ENCODE measurements at regions not wholly inside any gene's neighbourhood (a gene's known extent, or its start where the extent isn't known, plus 50 kb on each side); places are given as distances from the start of the nearest gene placed in this dataset.
A peak's percentile ranks its signal among the peaks of the same experiment; 100 is the strongest.

DNA sequence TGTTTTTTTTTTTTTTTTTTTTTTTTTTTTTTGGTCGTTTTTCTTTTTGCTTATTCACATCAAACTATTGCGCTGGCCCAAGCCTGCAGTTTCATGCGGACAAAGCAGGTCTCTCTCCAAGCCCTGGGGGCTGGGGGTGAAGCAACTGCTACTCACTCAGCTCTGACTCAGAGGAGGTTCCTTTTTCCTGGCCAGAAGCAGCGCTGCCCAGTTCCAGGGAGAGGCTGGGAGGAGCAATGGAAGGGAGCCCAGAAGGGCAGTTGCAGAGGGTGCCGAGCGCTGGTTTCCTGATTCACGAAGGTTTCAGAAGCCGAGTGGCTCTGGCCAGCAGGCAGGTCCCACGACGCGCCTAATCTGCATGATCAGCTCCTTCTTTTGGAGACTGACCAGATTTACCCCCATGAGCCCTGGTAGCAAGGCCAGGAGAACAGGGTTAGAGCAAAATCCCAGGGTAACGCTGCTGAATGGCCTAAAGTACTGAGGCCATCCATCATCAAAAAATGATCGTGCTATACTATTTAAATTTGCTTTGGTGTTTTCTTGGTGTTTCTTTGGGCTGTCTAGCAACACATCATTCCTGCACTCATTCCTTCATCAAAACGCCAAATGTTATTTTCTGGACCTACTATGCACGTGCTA lies 144.7 kb upstream of the SOX9 start:
- ChIA-PET CTCF (interaction anchor here (0.5 kb wide), 1 partner anchor 198 kb away, joined by 3 read pairs; no protein-coding TSS in a partner anchor), POLR2A (ENCODE audit: unreplicated experiment) (interaction anchor here (0.6 kb wide), 1 partner anchor 718 kb away, joined by 4 read pairs; no protein-coding TSS in a partner anchor)
- intact Hi-C loops (cut with micrococcal nuclease) = loop anchor here (1.0 to 5.0 kb wide), 6 partner anchors 56 to 411 kb away; no protein-coding TSS in a partner anchor
- peak; percentile 99 for DNase-seq
- H3K4me2 ChIP-seq (ENCODE audit: low read length) = peak overlapping the region; percentile 89
- peaks cover 26% of the 10 kb centered on the region for H3K4me1 ChIP-seq (ENCODE audit: insufficient read depth, low read length)
- no peaks in the 10 kb centered on the region for H3K27me3 ChIP-seq (ENCODE audit: low read length)
- peak overlapping the region; percentile 95 for H3K27ac ChIP-seq (ENCODE audit: low read length)
- peak overlapping the region; percentile 89 for H3K9ac ChIP-seq (ENCODE audit: low read length)
- no peaks in the 10 kb centered on the region for H3K9me2 ChIP-seq (replicated peaks; ENCODE audit: low read length)
- peak overlapping the region; percentile 71 for H2AFZ ChIP-seq (ENCODE audit: low read length)
- no TSS peak for BruUV-seq (replicated peaks)
- H4K20me1 ChIP-seq (ENCODE audit: low read length) = no peaks in the 10 kb centered on the region
- TF ChIP-seq EZH2phosphoT487 (IDR thresholded peaks at IDR 0.05; ENCODE audit: borderline replicate concordance, low read length) = no peak
- TF ChIP-seq, protein P1, sequence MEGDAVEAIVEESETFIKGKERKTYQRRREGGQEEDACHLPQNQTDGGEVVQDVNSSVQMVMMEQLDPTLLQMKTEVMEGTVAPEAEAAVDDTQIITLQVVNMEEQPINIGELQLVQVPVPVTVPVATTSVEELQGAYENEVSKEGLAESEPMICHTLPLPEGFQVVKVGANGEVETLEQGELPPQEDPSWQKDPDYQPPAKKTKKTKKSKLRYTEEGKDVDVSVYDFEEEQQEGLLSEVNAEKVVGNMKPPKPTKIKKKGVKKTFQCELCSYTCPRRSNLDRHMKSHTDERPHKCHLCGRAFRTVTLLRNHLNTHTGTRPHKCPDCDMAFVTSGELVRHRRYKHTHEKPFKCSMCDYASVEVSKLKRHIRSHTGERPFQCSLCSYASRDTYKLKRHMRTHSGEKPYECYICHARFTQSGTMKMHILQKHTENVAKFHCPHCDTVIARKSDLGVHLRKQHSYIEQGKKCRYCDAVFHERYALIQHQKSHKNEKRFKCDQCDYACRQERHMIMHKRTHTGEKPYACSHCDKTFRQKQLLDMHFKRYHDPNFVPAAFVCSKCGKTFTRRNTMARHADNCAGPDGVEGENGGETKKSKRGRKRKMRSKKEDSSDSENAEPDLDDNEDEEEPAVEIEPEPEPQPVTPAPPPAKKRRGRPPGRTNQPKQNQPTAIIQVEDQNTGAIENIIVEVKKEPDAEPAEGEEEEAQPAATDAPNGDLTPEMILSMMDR (conservative IDR thresholded peaks at IDR 0.05; ENCODE audit: low read depth, low read length) = no peak
- TF ChIP-seq EZH2 (IDR thresholded peaks at IDR 0.05; ENCODE audit: low read length, unreplicated experiment) = no peak
- H3K9me3 ChIP-seq (ENCODE audit: low read length) = no peaks in the 10 kb centered on the region
- H3K79me2 ChIP-seq (ENCODE audit: low read length) = no peaks in the 10 kb centered on the region
- H3K36me3 ChIP-seq (ENCODE audit: low read depth, low read length) = no peaks in the 10 kb centered on the region
- H3F3A ChIP-seq (ENCODE audit: low read length, unreplicated experiment) = peaks cover 5% of the 10 kb centered on the region
- H3K4me3 ChIP-seq (ENCODE audit: low read length) = peak overlapping the region; percentile 45; the same call in 1 of the 2 replicates
- ATAC-seq = peak; percentile 91

DNA sequence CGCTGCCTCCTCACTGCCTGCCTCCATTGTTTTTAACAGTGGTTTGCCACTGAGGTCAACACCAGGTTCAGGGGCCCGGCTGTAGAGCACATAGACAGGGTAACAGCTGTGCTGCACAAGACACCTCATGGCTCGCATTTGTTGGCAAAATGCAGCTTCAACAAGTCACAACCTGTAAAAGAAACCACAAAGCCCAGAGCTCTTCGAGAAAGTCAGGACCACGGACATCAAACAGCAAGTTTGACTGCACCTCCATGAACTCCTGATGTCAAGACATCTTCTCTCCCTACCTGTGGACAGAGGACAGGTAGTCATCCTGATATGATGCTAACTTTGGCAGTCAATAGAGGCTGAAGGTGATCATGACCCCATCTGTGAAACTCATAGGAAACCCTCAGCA lies 142.4 kb upstream of the SOX9 start:
- Histone ChIP-seq H3K4me3 (ENCODE audit: low read length) (no peak overlapping the region), H3K9me3 (ENCODE audit: low read length) (no peaks in the 10 kb centered on the region), H3K4me1 (ENCODE audit: insufficient read depth, low read length) (peaks cover 26% of the 10 kb centered on the region), H3K9me2 (replicated peaks; ENCODE audit: low read length) (no peaks in the 10 kb centered on the region), H3K36me3 (ENCODE audit: low read depth, low read length) (no peaks in the 10 kb centered on the region), H3K27me3 (ENCODE audit: low read length) (no peaks in the 10 kb centered on the region), H3K4me2 (ENCODE audit: low read length) (no peak overlapping the region), H3K79me2 (ENCODE audit: low read length) (no peaks in the 10 kb centered on the region), H3K9ac (ENCODE audit: low read length) (no peak overlapping the region), H4K20me1 (ENCODE audit: low read length) (no peaks in the 10 kb centered on the region), H3F3A (ENCODE audit: low read length, unreplicated experiment) (peaks cover 5% of the 10 kb centered on the region), H3K27ac (ENCODE audit: low read length) (no peak overlapping the region), H2AFZ (ENCODE audit: low read length) (no peak overlapping the region)
- POLR2A ChIA-PET (ENCODE audit: unreplicated experiment) = no interaction called here
- intact Hi-C loops (cut with micrococcal nuclease) = loop anchor here (5.0 kb wide), 3 partner anchors 54 to 409 kb away; no protein-coding TSS in a partner anchor
- TF ChIP-seq, protein P1 (conservative IDR thresholded peaks at IDR 0.05; ENCODE audit: low read depth, low read length) = no peak
- BruUV-seq (replicated peaks) = no TSS peak
- DNase-seq (no peak), ATAC-seq (no peak)
- CTCF ChIA-PET = no interaction called here

GRCh38 chr17:71980171-71980570 lies 140.6 kb upstream of the SOX9 start:
- Histone ChIP-seq H3K9me3 (ENCODE audit: low read length) (no peaks in the 10 kb centered on the region), H3K9ac (ENCODE audit: low read length) (no peak overlapping the region), H2AFZ (ENCODE audit: low read length) (no peak overlapping the region), H3K9me2 (replicated peaks; ENCODE audit: low read length) (no peaks in the 10 kb centered on the region), H3K27me3 (ENCODE audit: low read length) (no peaks in the 10 kb centered on the region), H3K4me2 (ENCODE audit: low read length) (no peak overlapping the region), H3F3A (ENCODE audit: low read length, unreplicated experiment) (peaks cover 5% of the 10 kb centered on the region), H3K4me3 (ENCODE audit: low read length) (no peak overlapping the region), H3K36me3 (ENCODE audit: low read depth, low read length) (no peaks in the 10 kb centered on the region), H4K20me1 (ENCODE audit: low read length) (no peaks in the 10 kb centered on the region), H3K79me2 (ENCODE audit: low read length) (no peaks in the 10 kb centered on the region), H3K27ac (ENCODE audit: low read length) (no peak overlapping the region), H3K4me1 (ENCODE audit: insufficient read depth, low read length) (peaks cover 33% of the 10 kb centered on the region)
- ChIA-PET POLR2A (ENCODE audit: unreplicated experiment) (no interaction called here), CTCF (no interaction called here)
- intact Hi-C loops (cut with micrococcal nuclease) = no loop called here
- no TSS peak for BruUV-seq (replicated peaks)
- TF ChIP-seq EZH2phosphoT487 (IDR thresholded peaks at IDR 0.05; ENCODE audit: borderline replicate concordance, low read length) (no peak), EZH2 (IDR thresholded peaks at IDR 0.05; ENCODE audit: low read length, unreplicated experiment) (no peak)
- TF ChIP-seq, protein P1 (conservative IDR thresholded peaks at IDR 0.05; ENCODE audit: low read depth, low read length) = no peak
- no peak for ATAC-seq
- no peak for DNase-seq
